ENCODE measurements at regions not wholly inside any gene's neighbourhood (a gene's known extent, or its start where the extent isn't known, plus 50 kb on each side); places are given as distances from the start of the nearest gene placed in this dataset.

DNA sequence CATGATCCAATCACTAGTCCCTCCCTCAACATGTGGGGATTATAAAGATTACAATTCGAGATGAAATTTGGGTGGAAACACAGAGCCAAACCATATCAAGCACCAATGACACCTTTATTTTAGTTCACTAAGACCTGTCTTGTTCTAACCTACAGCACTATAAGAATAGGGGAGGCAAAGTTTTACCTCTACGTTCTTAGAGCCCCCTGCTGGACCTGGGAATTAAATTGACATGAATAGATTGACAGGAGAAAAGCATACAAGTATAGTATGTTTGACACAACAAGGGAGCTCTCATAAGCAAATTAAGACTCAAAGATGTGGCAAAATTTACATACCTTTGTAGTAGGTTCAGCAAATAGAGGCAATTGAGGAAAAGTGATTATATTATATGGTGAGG is 974.4 kb upstream of the ALCAM start:
- WGBS (ENCODE audit: low lambda C conversion rate, missing lambda C conversion rate): 65% methylated on average over 2 of the region's 2 CpGs
- H3K27ac ChIP-seq: no peak overlapping the region
- no peak for DNase-seq (ENCODE audit: low spot score)
- H3K79me2 ChIP-seq: no peaks in the 10 kb centered on the region
- no peaks in the 10 kb centered on the region for H3K36me3 ChIP-seq (replicated peaks; ENCODE audit: insufficient read depth, low read depth)
- peaks cover 5% of the 10 kb centered on the region for H3K9me3 ChIP-seq (ENCODE audit: low read depth)
- no peak overlapping the region for H3K4me3 ChIP-seq
- H2AFZ ChIP-seq: no peak overlapping the region
- H3K27me3 ChIP-seq: no peaks in the 10 kb centered on the region
- no peaks in the 10 kb centered on the region for H4K20me1 ChIP-seq (ENCODE audit: insufficient read depth, poor library complexity, severe bottlenecking)
- no peaks in the 10 kb centered on the region for H3K4me1 ChIP-seq (ENCODE audit: insufficient read depth)
- H3K4me2 ChIP-seq: no peak overlapping the region
- TF ChIP-seq EZH2 (IDR thresholded peaks at IDR 0.05; ENCODE audit: borderline replicate concordance): no peak
- no peak for TF ChIP-seq EZH2phosphoT487 (IDR thresholded peaks at IDR 0.05; ENCODE audit: low read depth, severe bottlenecking, unreplicated experiment)
- no peak for TF ChIP-seq CTCF (IDR thresholded peaks at IDR 0.05; ENCODE audit: poor library complexity)
- no peaks in the 10 kb centered on the region for H3K9me2 ChIP-seq (replicated peaks; ENCODE audit: insufficient read depth)

- no peak overlapping the region for H3K4me3 ChIP-seq
- TF ChIP-seq EZH2 (IDR thresholded peaks at IDR 0.05; ENCODE audit: borderline replicate concordance) (no peak), CTCF (IDR thresholded peaks at IDR 0.05; ENCODE audit: poor library complexity) (no peak), EZH2phosphoT487 (IDR thresholded peaks at IDR 0.05; ENCODE audit: low read depth, severe bottlenecking, unreplicated experiment) (no peak)
- H3K27me3 ChIP-seq: no peaks in the 10 kb centered on the region
- no peak overlapping the region for H2AFZ ChIP-seq
- H3K4me1 ChIP-seq (ENCODE audit: insufficient read depth): no peaks in the 10 kb centered on the region
- no peaks in the 10 kb centered on the region for H3K36me3 ChIP-seq (replicated peaks; ENCODE audit: insufficient read depth, low read depth)
- no peak overlapping the region for H3K4me2 ChIP-seq
- no peaks in the 10 kb centered on the region for H3K79me2 ChIP-seq
- H3K9me3 ChIP-seq (ENCODE audit: low read depth): no peaks in the 10 kb centered on the region
- H4K20me1 ChIP-seq (ENCODE audit: insufficient read depth, poor library complexity, severe bottlenecking): no peaks in the 10 kb centered on the region
- no peak for DNase-seq (ENCODE audit: low spot score)
- H3K27ac ChIP-seq: no peak overlapping the region
- WGBS (ENCODE audit: low lambda C conversion rate, missing lambda C conversion rate): 100% methylated on average over 2 of the region's 2 CpGs
- no peaks in the 10 kb centered on the region for H3K9me2 ChIP-seq (replicated peaks; ENCODE audit: insufficient read depth)
These were observed 969.6 kb upstream of the ALCAM start for GRCh38 chr3:104396974-104397669.

GRCh38 chr3:104397713-104398112 is 969.0 kb upstream of the ALCAM start:
- Histone ChIP-seq H2AFZ (no peak overlapping the region), H3K27ac (no peak overlapping the region), H3K4me1 (ENCODE audit: insufficient read depth) (no peaks in the 10 kb centered on the region), H3K9me2 (replicated peaks; ENCODE audit: insufficient read depth) (no peaks in the 10 kb centered on the region), H4K20me1 (ENCODE audit: insufficient read depth, poor library complexity, severe bottlenecking) (no peaks in the 10 kb centered on the region), H3K79me2 (no peaks in the 10 kb centered on the region), H3K9me3 (ENCODE audit: low read depth) (no peaks in the 10 kb centered on the region), H3K4me3 (no peak overlapping the region), H3K4me2 (no peak overlapping the region), H3K27me3 (no peaks in the 10 kb centered on the region), H3K36me3 (replicated peaks; ENCODE audit: insufficient read depth, low read depth) (no peaks in the 10 kb centered on the region)
- DNase-seq (ENCODE audit: low spot score): no peak
- TF ChIP-seq EZH2phosphoT487 (IDR thresholded peaks at IDR 0.05; ENCODE audit: low read depth, severe bottlenecking, unreplicated experiment) (no peak), CTCF (IDR thresholded peaks at IDR 0.05; ENCODE audit: poor library complexity) (no peak), EZH2 (IDR thresholded peaks at IDR 0.05; ENCODE audit: borderline replicate concordance) (no peak)
- WGBS (ENCODE audit: low lambda C conversion rate, missing lambda C conversion rate): 100% methylated on average over 1 of the region's 1 CpG
